GM12878 (cell line): ENCODE measurements at regions not wholly inside any gene's neighbourhood (a gene's known extent, or its start where the extent isn't known, plus 50 kb on each side); places are given as distances from the start of the nearest gene placed in this dataset.

Source experiments
- ATAC-seq: fragments of 200-7000 bp; cut with Tn5 transposase; 3 replicates; pipeline ENCODE4 v1.9.1; 2020; ENCODE audit warnings: mild to moderate bottlenecking, moderate library complexity
- BruUV-seq: library from RNA; stranded (reverse); fragments of 400-500 nt; replicated peaks from 2 replicates; lab custom pipeline; 2021; lab: Mats Ljungman, UMichigan
- CTCF ChIA-PET: fragments of 300-600 bp; sonication (Branson Sonifier 250); formaldehyde crosslinking; extraction: SDS; loops from one replicate; lab custom pipeline; 2021; ENCODE audit warnings: inconsistent platforms; lab: Yijun Ruan, JAX
- POLR2A ChIA-PET: fragments of 350-600 bp; formaldehyde crosslinking; extraction: SDS; loops from one replicate; lab custom pipeline; 2021; ENCODE audit warnings: inconsistent platforms; lab: Charles Lee
- RAD21 ChIA-PET: fragments of 300-600 bp; sonication (Branson Sonifier 250); formaldehyde crosslinking; loops from one replicate; lab custom pipeline; 2023; ENCODE audit warnings: antibody characterized with exemption; ENCODE audit not compliant: unreplicated experiment; lab: Charles Lee
- SMC1A ChIA-PET: fragments of 300-600 bp; sonication (Branson Sonifier 250); formaldehyde crosslinking; loops from one replicate; lab custom pipeline; 2023; ENCODE audit not compliant: unreplicated experiment, uncharacterized antibody; lab: Charles Lee
- DNase-seq: peaks from one replicate; pipeline ENCODE4 v3.0.0-alpha.2; 2011; ENCODE audit warnings: low read depth, low spot score
- FAIRE-seq: peaks from 3 replicates; lab custom pipeline; 2011; peaks lifted over from hg19 to GRCh38; lab: Jason Lieb, UNC
- H2AFZ ChIP-seq: 2 replicates; pipeline ENCODE4 v1.6.0; 2011; ENCODE audit warnings: low read depth, low read length, control low read depth; ENCODE audit not compliant: control insufficient read depth
- H3K27ac ChIP-seq: 2 replicates; pipeline ENCODE4 v1.5.1; 2011; ENCODE audit warnings: control low read depth; ENCODE audit not compliant: control insufficient read depth, insufficient read depth
- H3K27me3 ChIP-seq, 2 experiments: replicated peaks in 1 of 2; 2 replicates each; pipeline versions ENCODE4 v1.6.0 to v1.6.1; 2011; ENCODE audit warnings: low read length in 1 of 2; ENCODE audit not compliant: control insufficient read depth in 2 of 2, insufficient read depth in 2 of 2
- H3K36me3 ChIP-seq, 2 experiments: 2 replicates each; pipeline ENCODE4 v1.5.1; 2011; ENCODE audit warnings: low read length in 1 of 2; ENCODE audit not compliant: control insufficient read depth in 2 of 2, insufficient read depth in 2 of 2
- H3K4me1 ChIP-seq: 2 replicates; pipeline ENCODE4 v1.6.1; 2011; ENCODE audit warnings: mild to moderate bottlenecking, low read length, moderate library complexity, mixed read lengths; ENCODE audit not compliant: control insufficient read depth, insufficient read depth
- H3K4me2 ChIP-seq: 2 replicates; pipeline ENCODE4 v1.6.0; 2011; ENCODE audit warnings: control low read depth; ENCODE audit not compliant: control insufficient read depth, insufficient read depth
- H3K4me3 ChIP-seq: fragments of 200-600 bp; sonication (generic); 2 replicates; pipeline ENCODE4 v1.5.1; 2016
- H3K79me2 ChIP-seq: 2 replicates; pipeline ENCODE4 v1.6.0; 2011; ENCODE audit warnings: low read length; ENCODE audit not compliant: control insufficient read depth, insufficient read depth
- H3K9ac ChIP-seq: 2 replicates; pipeline ENCODE4 v1.8.0; 2011; ENCODE audit warnings: low read length, control low read depth, mixed read lengths; ENCODE audit not compliant: control insufficient read depth, insufficient read depth
- H3K9me3 ChIP-seq: replicated peaks from 3 replicates; pipeline ENCODE4 v1.5.1; 2011; ENCODE audit warnings: mild to moderate bottlenecking, low read length; ENCODE audit not compliant: control insufficient read depth, insufficient read depth
- H4K20me1 ChIP-seq: 2 replicates; pipeline ENCODE4 v1.6.0; 2011; ENCODE audit not compliant: control insufficient read depth, insufficient read depth
- DPF2 ChIP-seq: fragments of 450-650 bp; IDR thresholded peaks from 2 replicates; pipeline ENCODE4 v1.6.1; 2017; ENCODE audit warnings: mild to moderate bottlenecking
- FOXK2 ChIP-seq: fragments of 450-650 bp; IDR thresholded peaks from 2 replicates; pipeline ENCODE4 v1.6.1; 2017; ENCODE audit warnings: mild to moderate bottlenecking, moderate library complexity
- HDAC6 ChIP-seq: fragments of 200-600 bp; sonication (generic); IDR thresholded peaks from one replicate; pipeline ENCODE4 v1.8.0; 2017; ENCODE audit warnings: antibody characterized with exemption; ENCODE audit not compliant: unreplicated experiment
- IKZF1 ChIP-seq: fragments of 450-650 bp; conservative IDR thresholded peaks from 2 replicates; pipeline ENCODE4 v1.6.1; 2017; ENCODE audit warnings: antibody characterized with exemption, mild to moderate bottlenecking
- IRF4 ChIP-seq: IDR thresholded peaks from 2 replicates; pipeline ENCODE4 v1.6.1; 2011; ENCODE audit warnings: low read depth, low read length
- IRF5 ChIP-seq: fragments of 450-650 bp; IDR thresholded peaks from 2 replicates; pipeline ENCODE4 v1.6.1; 2017; ENCODE audit warnings: borderline replicate concordance
- MEF2B ChIP-seq: fragments of 450-650 bp; IDR thresholded peaks from 2 replicates; pipeline ENCODE4 v1.6.1; 2018; ENCODE audit warnings: mild to moderate bottlenecking, moderate library complexity; ENCODE audit not compliant: partially characterized antibody, poor library complexity, severe bottlenecking
- MTA2 ChIP-seq: fragments of 450-650 bp; IDR thresholded peaks from 2 replicates; pipeline ENCODE4 v1.6.1; 2016; ENCODE audit warnings: low read depth, mild to moderate bottlenecking, moderate library complexity
- MXI1 ChIP-seq: fragments of 150-350 bp; IDR thresholded peaks from 2 replicates; pipeline ENCODE4 v1.6.1; 2011; ENCODE audit warnings: low read depth, mild to moderate bottlenecking, inconsistent platforms, low read length, improper control_type of control experiment
- POLR2AphosphoS2 ChIP-seq: IDR thresholded peaks from 2 replicates; pipeline ENCODE4 v1.6.1; 2011; ENCODE audit warnings: low read depth, mild to moderate bottlenecking, low read length, improper control_type of control experiment, moderate library complexity
- USF2 ChIP-seq: IDR thresholded peaks from 2 replicates; pipeline ENCODE4 v1.6.1; 2011; ENCODE audit warnings: low read depth, low read length, improper control_type of control experiment, borderline replicate concordance
- ZBED1 ChIP-seq: IDR thresholded peaks from 2 replicates; pipeline ENCODE4 v1.6.1; 2016; ENCODE audit warnings: borderline replicate concordance
- ZNF687 ChIP-seq: fragments of 450-650 bp; IDR thresholded peaks from 2 replicates; pipeline ENCODE4 v1.6.1; 2017; ENCODE audit warnings: mild to moderate bottlenecking, moderate library complexity
- WGBS: methylation state at CpG from one replicate; pipeline ENCODE4 v1.1.6; 2016; ENCODE audit warnings: low lambda C conversion rate; ENCODE audit not compliant: insufficient replicate concordance, insufficient coverage; ENCODE audit errors: missing lambda C conversion rate; 5-methylcytosine and 5-hydroxymethylcytosine counted together
- in situ Hi-C: fragments of 300-500 bp; cut with MboI; formaldehyde crosslinking; loops from 9 replicates; pipeline ENCODE4 v1.14.3; 2018; ENCODE audit warnings: mixed read lengths
- intact Hi-C: fragments of 100-400 bp; cut with micrococcal nuclease; formaldehyde crosslinking; loops from one replicate; pipeline ENCODE4 v1.14.2; 2022; ENCODE audit not compliant: unreplicated experiment

GRCh38 chr4:141955696-141956095 is 319.3 kb downstream of the IL15 start:
- no peaks in the 10 kb centered on the region for H3K79me2 ChIP-seq
- H3K4me3 ChIP-seq: no peak overlapping the region
- WGBS: 0% methylated on average over 2 of the region's 2 CpGs
- ATAC-seq (no peak), FAIRE-seq (no peak), DNase-seq (no peak)
- intact Hi-C loops (no loop called here), in situ Hi-C loops (no loop called here)
- no peaks in the 10 kb centered on the region for H3K27me3 ChIP-seq
- no TSS peak for BruUV-seq
- ChIA-PET CTCF (no interaction called here), SMC1A (no interaction called here), POLR2A (no interaction called here), RAD21 (no interaction called here)
- no peaks in the 10 kb centered on the region for H3K36me3 ChIP-seq
- no peak overlapping the region for H3K4me2 ChIP-seq
- H3K27ac ChIP-seq: no peak overlapping the region
- no peaks in the 10 kb centered on the region for H4K20me1 ChIP-seq
- TF ChIP-seq ZBED1: no peak
- TF ChIP-seq IRF5: no peak
- no peak for TF ChIP-seq HDAC6
- no peak for TF ChIP-seq IRF4
- TF ChIP-seq FOXK2: no peak
- no peak for TF ChIP-seq MXI1
- no peak for TF ChIP-seq MEF2B
- TF ChIP-seq MTA2: no peak
- no peak for TF ChIP-seq DPF2
- no peak for TF ChIP-seq USF2
- no peak for TF ChIP-seq POLR2AphosphoS2
- TF ChIP-seq IKZF1: no peak
- no peak for TF ChIP-seq ZNF687
- no peak overlapping the region for H2AFZ ChIP-seq
- H3K9me3 ChIP-seq: no peaks in the 10 kb centered on the region
- H3K9ac ChIP-seq: no peak overlapping the region
- no peaks in the 10 kb centered on the region for H3K4me1 ChIP-seq
